Central memory CD8-positive, alpha-beta T cell (primary cell): ENCODE measurements at regions not wholly inside any gene's neighbourhood (a gene's known extent, or its start where the extent isn't known, plus 50 kb on each side); places are given as distances from the start of the nearest gene placed in this dataset.

Experiments used
- ATAC-seq: fragments of 150-1000 bp; cut with Tn5 transposase; replicated peaks from 2 replicates; pipeline ENCODE4 v1.10.0; 2022; ENCODE audit warnings: mild to moderate bottlenecking, moderate FRiP score, moderate number of reproducible peaks; ENCODE audit not compliant: poor library complexity, severe bottlenecking; ENCODE audit errors: extremely low read depth
- DNase-seq, 2 donors: peaks; one replicate each; pipeline ENCODE4 v3.0.0; 2021; ENCODE audit warnings: low spot score in 2 of 2
- H3K27ac Mint-ChIP-seq: one replicate; pipeline ENCODE4 v1.8.0; 2022; ENCODE audit warnings: low read depth, mild to moderate bottlenecking, moderate library complexity, mixed read lengths
- H3K27me3 Mint-ChIP-seq: one replicate; pipeline ENCODE4 v1.8.0; 2022; ENCODE audit warnings: mixed read lengths
- H3K36me3 Mint-ChIP-seq: one replicate; pipeline ENCODE4 v1.8.0; 2022; ENCODE audit warnings: mild to moderate bottlenecking, moderate library complexity, mixed read lengths; ENCODE audit not compliant: insufficient read depth
- H3K4me1 Mint-ChIP-seq: one replicate; pipeline ENCODE4 v1.8.0; 2022; ENCODE audit warnings: mixed read lengths
- H3K4me3 Mint-ChIP-seq: one replicate; pipeline ENCODE4 v1.8.0; 2022; ENCODE audit warnings: mild to moderate bottlenecking, moderate library complexity, mixed read lengths
- H3K9me3 Mint-ChIP-seq: one replicate; pipeline ENCODE4 v1.8.0; 2022; ENCODE audit warnings: mixed read lengths

GRCh38 chr11:112651386-112651785 lies 309.8 kb upstream of the NCAM1 start:
- ATAC-seq, result no peak
- H3K4me1 Mint-ChIP-seq, result no peaks in the 10 kb centered on the region
- H3K4me3 Mint-ChIP-seq, result no peak overlapping the region
- no peaks in the 10 kb centered on the region for H3K36me3 Mint-ChIP-seq
- H3K27ac Mint-ChIP-seq, result no peak overlapping the region
- H3K27me3 Mint-ChIP-seq, result peaks cover 20% of the 10 kb centered on the region
- DNase-seq, result no peak
- H3K9me3 Mint-ChIP-seq, result no peaks in the 10 kb centered on the region

DNA sequence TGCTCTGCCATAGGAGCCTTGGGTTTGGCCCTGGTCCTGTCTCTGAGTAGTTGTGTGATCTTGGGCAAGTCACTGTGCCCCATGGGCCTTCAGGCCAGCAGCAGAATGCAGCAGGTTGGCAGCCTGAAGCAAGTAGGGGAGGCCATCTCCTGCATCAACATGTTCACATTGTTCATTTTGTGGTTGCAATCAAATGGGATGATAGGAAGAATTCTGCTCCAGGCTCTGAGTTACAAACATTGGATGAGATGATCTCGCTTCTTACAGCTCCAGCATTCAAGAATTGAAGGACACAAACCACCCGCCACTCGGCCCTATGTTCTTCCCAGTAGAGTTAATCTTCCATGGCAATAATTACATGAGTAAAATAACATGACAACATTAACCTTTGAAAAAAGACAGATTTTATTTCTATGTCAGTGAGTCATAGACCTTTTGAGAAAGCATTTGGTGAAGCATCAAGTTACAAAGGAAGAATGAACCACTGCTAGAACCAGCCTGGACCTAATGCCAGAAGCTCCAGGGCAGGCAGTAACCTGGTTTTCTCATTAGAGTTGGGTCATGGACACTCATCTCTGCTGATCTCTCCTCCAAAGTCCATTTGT lies 308.3 kb upstream of the NCAM1 start:
- no peaks in the 10 kb centered on the region for H3K9me3 Mint-ChIP-seq
- no peaks in the 10 kb centered on the region for H3K4me1 Mint-ChIP-seq
- no peaks in the 10 kb centered on the region for H3K36me3 Mint-ChIP-seq
- peaks cover 14% of the 10 kb centered on the region for H3K27me3 Mint-ChIP-seq
- no peak overlapping the region for H3K27ac Mint-ChIP-seq
- ATAC-seq (no peak), DNase-seq (no peak)
- H3K4me3 Mint-ChIP-seq, result no peak overlapping the region

- no peak overlapping the region for H3K27ac Mint-ChIP-seq
- H3K27me3 Mint-ChIP-seq, result peaks cover 11% of the 10 kb centered on the region
- no peaks in the 10 kb centered on the region for H3K4me1 Mint-ChIP-seq
- H3K4me3 Mint-ChIP-seq, result no peak overlapping the region
- DNase-seq (no peak), ATAC-seq (no peak)
- H3K9me3 Mint-ChIP-seq, result no peaks in the 10 kb centered on the region
- H3K36me3 Mint-ChIP-seq, result no peaks in the 10 kb centered on the region
These were observed 305.8 kb upstream of the NCAM1 start for GRCh38 chr11:112655371-112655770.

- H3K36me3 Mint-ChIP-seq, result no peaks in the 10 kb centered on the region
- H3K27me3 Mint-ChIP-seq, result peaks cover 11% of the 10 kb centered on the region
- H3K4me1 Mint-ChIP-seq, result no peaks in the 10 kb centered on the region
- ATAC-seq, result no peak
- no peaks in the 10 kb centered on the region for H3K9me3 Mint-ChIP-seq
- H3K27ac Mint-ChIP-seq, result peak overlapping the region; percentile 29
- no peak overlapping the region for H3K4me3 Mint-ChIP-seq
- no peak for DNase-seq
These were observed 304.3 kb upstream of the NCAM1 start for GRCh38 chr11:112656772-112657428.

DNA sequence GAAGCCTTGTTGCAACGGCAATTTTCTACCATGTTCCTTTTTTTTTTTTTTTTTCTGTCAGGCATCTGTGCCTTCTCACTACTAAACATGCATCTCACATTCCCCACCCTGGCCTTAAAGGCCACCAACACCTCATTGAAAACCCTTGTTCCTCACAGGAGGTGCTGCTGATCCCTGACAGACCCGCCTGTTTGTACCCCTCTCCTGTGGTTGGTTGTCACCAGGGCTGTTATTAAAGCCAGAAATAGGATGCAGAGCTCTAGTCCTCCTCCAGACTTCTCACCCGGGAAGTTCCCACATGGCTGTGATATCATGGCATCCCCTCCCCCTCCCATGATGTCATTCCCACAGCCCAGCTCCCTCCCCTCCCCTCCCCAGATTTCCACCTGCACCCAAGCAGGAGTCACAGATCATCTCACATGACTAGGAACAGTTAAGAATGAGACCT lies 302.8 kb upstream of the NCAM1 start:
- H3K27ac Mint-ChIP-seq, result no peak overlapping the region
- no peak for ATAC-seq

DNA sequence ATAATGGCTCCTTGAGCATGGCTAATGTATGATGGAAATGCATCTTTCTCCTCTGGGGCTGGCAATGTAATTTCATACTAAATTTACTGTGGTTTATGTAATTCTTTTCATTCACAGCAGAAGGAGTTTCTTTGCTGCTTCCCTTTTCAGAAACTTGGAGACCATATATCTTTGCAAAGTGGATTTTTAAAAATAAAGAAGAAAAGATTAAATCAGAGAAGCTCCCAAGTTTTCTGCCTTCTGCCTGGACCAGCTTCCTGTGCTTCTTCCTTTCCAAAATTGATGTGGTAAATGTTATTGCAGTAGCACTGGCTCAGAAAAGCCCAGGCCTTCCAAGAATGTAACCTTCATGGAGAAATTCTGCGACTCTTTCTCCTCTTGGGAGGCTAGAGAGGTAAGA lies 300.1 kb upstream of the NCAM1 start:
- no peak for ATAC-seq
- no peaks in the 10 kb centered on the region for H3K9me3 Mint-ChIP-seq
- H3K27me3 Mint-ChIP-seq, result peaks cover 21% of the 10 kb centered on the region
- no peaks in the 10 kb centered on the region for H3K4me1 Mint-ChIP-seq
- DNase-seq, result no peak
- H3K4me3 Mint-ChIP-seq, result no peak overlapping the region
- no peak overlapping the region for H3K27ac Mint-ChIP-seq
- H3K36me3 Mint-ChIP-seq, result no peaks in the 10 kb centered on the region

More for the DNA sequence above, 302.8 kb upstream of the NCAM1 start:
- H3K4me3 Mint-ChIP-seq, result no peak overlapping the region
- H3K27me3 Mint-ChIP-seq, result peaks cover 15% of the 10 kb centered on the region
- DNase-seq, result no peak
- no peaks in the 10 kb centered on the region for H3K4me1 Mint-ChIP-seq
- H3K9me3 Mint-ChIP-seq, result no peaks in the 10 kb centered on the region
- no peaks in the 10 kb centered on the region for H3K36me3 Mint-ChIP-seq

DNA sequence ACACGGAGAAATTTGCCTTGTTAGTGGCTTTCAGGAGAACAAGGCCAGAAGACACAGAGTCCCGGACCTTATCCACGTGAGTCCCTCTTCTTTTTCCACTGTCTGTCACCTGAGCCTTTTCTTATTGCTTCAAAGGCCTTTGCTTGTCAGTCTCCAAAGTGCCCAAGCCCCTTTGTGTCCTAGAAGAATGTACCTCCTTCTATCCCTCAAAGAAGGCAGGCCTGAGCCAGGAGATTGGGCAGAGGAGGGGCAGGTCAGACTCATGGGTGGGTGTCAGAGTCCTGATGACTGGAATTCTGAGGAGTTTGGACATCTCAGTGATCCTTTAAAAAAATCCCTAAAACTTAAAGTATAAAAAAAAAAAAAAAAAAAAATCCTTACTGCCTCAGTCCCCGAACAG lies 299.6 kb upstream of the NCAM1 start:
- ATAC-seq, result no peak
- DNase-seq, result no peak
- H3K9me3 Mint-ChIP-seq, result no peaks in the 10 kb centered on the region
- H3K27me3 Mint-ChIP-seq, result peaks cover 21% of the 10 kb centered on the region
- no peaks in the 10 kb centered on the region for H3K36me3 Mint-ChIP-seq
- H3K4me1 Mint-ChIP-seq, result no peaks in the 10 kb centered on the region
- no peak overlapping the region for H3K27ac Mint-ChIP-seq
- H3K4me3 Mint-ChIP-seq, result no peak overlapping the region

- Mint-ChIP-seq H3K27ac (no peak overlapping the region), H3K27me3 (peaks cover 15% of the 10 kb centered on the region), H3K36me3 (no peaks in the 10 kb centered on the region), H3K4me1 (no peaks in the 10 kb centered on the region), H3K4me3 (no peak overlapping the region), H3K9me3 (no peaks in the 10 kb centered on the region)
- no peak for ATAC-seq
- DNase-seq, result no peak
These were observed 298.7 kb upstream of the NCAM1 start for GRCh38 chr11:112662554-112662953.

DNA sequence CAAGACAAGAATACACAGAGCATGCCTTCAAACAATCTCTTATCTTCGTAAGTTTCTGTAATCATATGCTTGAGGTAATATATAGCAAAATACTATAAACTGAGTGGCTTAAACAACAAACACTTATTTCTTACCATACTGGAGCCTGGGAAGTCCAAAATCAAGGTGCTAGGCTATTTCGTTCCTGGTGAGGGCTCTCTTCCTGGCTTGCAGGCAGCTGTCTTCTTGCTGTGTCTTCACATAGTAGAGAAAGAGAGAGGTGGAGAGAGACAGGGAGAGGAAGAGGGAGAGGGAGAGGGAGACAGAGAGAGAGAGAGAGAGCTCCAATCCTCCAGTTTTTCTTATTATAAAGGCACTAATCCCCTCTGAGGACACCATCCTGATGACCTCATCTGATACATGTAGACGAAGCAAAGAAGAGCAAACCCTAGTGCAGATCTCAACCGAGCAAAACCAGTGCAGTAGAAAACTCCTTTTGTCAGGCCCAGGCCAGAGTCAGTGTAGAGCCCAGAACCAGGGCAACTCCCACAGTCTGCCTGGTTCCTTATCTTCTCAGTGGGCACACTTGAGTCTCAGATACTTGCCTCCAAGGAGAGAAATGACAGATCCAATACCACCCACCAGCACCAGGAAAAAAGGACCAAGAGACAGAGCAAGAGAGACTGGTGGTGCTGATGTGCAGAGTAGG lies 297.1 kb upstream of the NCAM1 start:
- H3K9me3 Mint-ChIP-seq, result no peaks in the 10 kb centered on the region
- ATAC-seq (no peak), DNase-seq (no peak)
- peaks cover 10% of the 10 kb centered on the region for H3K27me3 Mint-ChIP-seq
- H3K27ac Mint-ChIP-seq, result no peak overlapping the region
- no peak overlapping the region for H3K4me3 Mint-ChIP-seq
- H3K4me1 Mint-ChIP-seq, result no peaks in the 10 kb centered on the region
- no peaks in the 10 kb centered on the region for H3K36me3 Mint-ChIP-seq

DNA sequence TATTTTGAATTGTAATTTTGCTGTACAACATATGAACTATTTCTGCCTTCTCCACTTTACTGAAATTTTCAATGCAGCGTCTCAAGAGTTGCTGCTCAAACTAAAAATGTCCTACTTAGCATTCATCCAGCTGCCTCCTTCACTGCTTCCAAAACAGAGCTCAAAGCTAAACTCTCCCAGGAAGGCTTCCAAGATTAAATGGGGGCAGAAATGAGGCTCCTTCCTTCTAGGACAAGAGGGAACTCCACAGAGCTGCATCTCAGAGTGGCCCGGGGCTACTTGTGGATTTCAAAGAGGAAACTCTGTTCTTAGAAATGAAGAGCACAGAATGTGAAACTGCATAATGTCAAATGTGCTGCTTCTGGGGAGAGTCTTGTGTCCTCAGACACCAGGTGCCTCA lies 295.9 kb upstream of the NCAM1 start:
- no peak for ATAC-seq
- Mint-ChIP-seq H3K27me3 (peaks cover 10% of the 10 kb centered on the region), H3K4me1 (no peaks in the 10 kb centered on the region), H3K36me3 (no peaks in the 10 kb centered on the region), H3K27ac (no peak overlapping the region), H3K9me3 (no peaks in the 10 kb centered on the region), H3K4me3 (no peak overlapping the region)
- DNase-seq, result no peak

DNA sequence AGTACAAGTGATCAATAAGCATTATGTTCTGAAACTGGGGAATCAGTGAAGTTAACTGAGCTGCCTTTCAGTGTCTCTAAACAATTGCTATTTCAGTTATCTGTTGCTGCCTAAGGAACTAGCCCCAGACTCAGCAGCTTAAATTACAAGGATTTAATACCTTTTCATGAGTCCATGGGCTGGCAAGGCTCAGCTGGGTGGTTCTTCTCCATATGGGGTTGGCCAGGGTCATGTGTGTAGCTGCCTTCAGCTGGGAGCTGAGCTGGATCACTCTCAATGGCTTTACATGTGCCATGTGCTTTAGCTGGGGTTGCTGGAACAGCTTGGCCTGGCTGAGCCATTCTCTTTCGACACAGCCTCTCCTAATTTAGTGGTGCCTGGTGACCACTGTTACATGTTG lies 295.0 kb upstream of the NCAM1 start:
- DNase-seq, result no peak
- no peaks in the 10 kb centered on the region for H3K4me1 Mint-ChIP-seq
- no peak overlapping the region for H3K4me3 Mint-ChIP-seq
- H3K27ac Mint-ChIP-seq, result no peak overlapping the region
- ATAC-seq, result no peak
- H3K27me3 Mint-ChIP-seq, result peaks cover 15% of the 10 kb centered on the region
- no peaks in the 10 kb centered on the region for H3K9me3 Mint-ChIP-seq
- H3K36me3 Mint-ChIP-seq, result no peaks in the 10 kb centered on the region

DNA sequence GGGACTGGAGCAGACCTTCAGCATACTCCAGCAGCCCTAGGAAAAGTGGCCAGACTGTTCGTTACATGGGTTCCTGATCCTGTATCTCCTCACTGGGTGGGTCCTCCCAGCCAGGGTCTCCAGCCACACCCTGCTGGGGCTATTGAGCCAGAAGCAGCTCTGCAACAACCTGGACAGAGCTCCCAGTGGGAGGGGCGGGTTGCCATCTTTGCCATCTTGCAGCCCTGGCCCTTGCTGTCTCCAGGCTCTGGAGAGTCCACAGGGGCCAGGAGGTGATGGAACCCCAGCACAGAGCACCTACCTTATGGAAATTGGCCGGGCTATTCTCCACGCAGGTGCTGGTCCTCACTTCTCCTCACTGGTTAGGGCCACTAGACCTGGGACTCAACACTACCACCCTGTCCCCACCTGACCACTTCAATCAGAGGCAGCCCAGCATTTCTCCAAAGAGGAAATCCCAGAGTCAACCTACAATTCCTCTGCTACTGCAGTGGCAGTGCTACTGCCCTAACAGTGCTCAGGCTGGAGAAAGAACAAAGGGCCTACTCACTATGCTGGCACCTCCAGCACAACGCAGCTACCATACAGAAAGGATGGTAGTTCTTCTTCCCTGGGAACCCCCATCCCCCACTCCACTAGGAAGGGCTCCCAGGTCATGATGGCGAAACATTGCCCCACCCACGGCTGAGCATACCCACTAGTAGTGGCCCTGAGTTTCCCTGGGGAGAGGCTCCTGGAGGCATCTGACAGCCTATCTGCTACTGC lies 290.2 kb upstream of the NCAM1 start:
- Mint-ChIP-seq H3K9me3 (no peaks in the 10 kb centered on the region), H3K4me3 (no peak overlapping the region)
- DNase-seq, result no peak

More for the DNA sequence above, 290.2 kb upstream of the NCAM1 start:
- no peak for ATAC-seq
- Mint-ChIP-seq H3K27ac (no peak overlapping the region), H3K4me1 (no peaks in the 10 kb centered on the region), H3K36me3 (no peaks in the 10 kb centered on the region), H3K27me3 (peaks cover 29% of the 10 kb centered on the region)
